H1 (cell line): ENCODE measurements at regions not wholly inside any gene's neighbourhood (a gene's known extent, or its start where the extent isn't known, plus 50 kb on each side); places are given as distances from the start of the nearest gene placed in this dataset.

Experiments
- CTCF ChIA-PET: fragments of 300-600 bp; sonication (Branson Sonifier 250); formaldehyde crosslinking; loops from one replicate; lab custom pipeline; 2021; ENCODE audit not compliant: partially characterized antibody; lab: Charles Lee
- POLR2A ChIA-PET: fragments of 300-600 bp; sonication (Branson Sonifier 250); formaldehyde crosslinking; loops from one replicate; lab custom pipeline; 2021; ENCODE audit warnings: inconsistent platforms; ENCODE audit not compliant: partially characterized antibody; lab: Charles Lee
- DNase-seq, 2 experiments: peaks; one replicate each; pipeline versions ENCODE4 v3.0.0 to v3.0.0-alpha.2; 2010 to 2022; ENCODE audit warnings: low spot score in 2 of 2, low read depth in 1 of 2, mixed read lengths in 1 of 2
- FAIRE-seq: peaks from 2 replicates; lab custom pipeline; 2011; peaks lifted over from hg19 to GRCh38; lab: Jason Lieb, UNC
- H2AFZ ChIP-seq: 2 replicates; pipeline ENCODE4 v1.8.1; 2012; ENCODE audit warnings: low read length, inconsistent platforms
- H2AK5ac ChIP-seq: 2 replicates; pipeline ENCODE4 v1.6.1; 2013; ENCODE audit warnings: low read depth, low read length
- H2BK120ac ChIP-seq: replicated peaks from 2 replicates; pipeline ENCODE3; 2013; ENCODE audit warnings: low read depth, low read length, inconsistent platforms
- H2BK12ac ChIP-seq: 2 replicates; pipeline ENCODE4 v1.6.1; 2013; ENCODE audit warnings: low read depth, low read length
- H2BK15ac ChIP-seq: 2 replicates; pipeline ENCODE4 v1.6.1; 2013; ENCODE audit warnings: low read length
- H2BK20ac ChIP-seq: 2 replicates; pipeline ENCODE4 v1.6.1; 2013; ENCODE audit warnings: low read length
- H2BK5ac ChIP-seq: 2 replicates; pipeline ENCODE4 v1.6.1; 2013; ENCODE audit warnings: low read depth, low read length
- H3K14ac ChIP-seq: 2 replicates; pipeline ENCODE4 v1.6.1; 2013; ENCODE audit warnings: inconsistent platforms; ENCODE audit not compliant: insufficient read length
- H3K18ac ChIP-seq: 2 replicates; pipeline ENCODE4 v1.6.1; 2013; ENCODE audit warnings: low read length; ENCODE audit errors: extremely low read depth
- H3K23ac ChIP-seq: 2 replicates; pipeline ENCODE4 v1.6.1; 2013; ENCODE audit warnings: inconsistent platforms; ENCODE audit not compliant: insufficient read length
- H3K23me2 ChIP-seq: 2 replicates; pipeline ENCODE4 v1.6.1; 2013; ENCODE audit warnings: low read depth, low read length
- H3K27ac ChIP-seq: 2 replicates; pipeline ENCODE4 v1.6.1; 2011; ENCODE audit warnings: low read depth, low read length, inconsistent platforms
- H3K27me3 ChIP-seq, 4 experiments: replicated peaks in 1 of 4; 1 replicate in 1 of 4; 2 replicates in 3 of 4; pipeline versions ENCODE4 v1.6.1 to v1.8.1; 2011 to 2013; ENCODE audit warnings: low read length in 3 of 4, mild to moderate bottlenecking in 3 of 4, inconsistent platforms in 2 of 4, mixed read lengths in 2 of 4, moderate library complexity in 1 of 4; ENCODE audit not compliant: control insufficient read depth in 3 of 4, insufficient read depth in 3 of 4; ENCODE audit errors: extremely low read depth in 1 of 4
- H3K36me3 ChIP-seq, 4 experiments: 2 replicates each; pipeline versions ENCODE4 v1.6.1 to v1.8.1; 2011 to 2013; ENCODE audit warnings: mild to moderate bottlenecking in 4 of 4, low read length in 3 of 4, moderate library complexity in 2 of 4, control low read depth in 1 of 4, inconsistent platforms in 1 of 4; ENCODE audit not compliant: insufficient read depth in 4 of 4, control insufficient read depth in 2 of 4
- H3K4ac ChIP-seq: replicated peaks from 2 replicates; pipeline ENCODE3; 2013; ENCODE audit warnings: low read length, low read depth, mixed read lengths, inconsistent platforms; ENCODE audit not compliant: insufficient read length
- H3K4me1 ChIP-seq, 4 experiments: replicated peaks in 1 of 4; 1 replicate in 1 of 4; 2 replicates in 3 of 4; pipeline versions ENCODE4 v1.6.1 to v1.8.1; 2011 to 2013; ENCODE audit warnings: low read length in 3 of 4, inconsistent platforms in 2 of 4, mixed read lengths in 1 of 4; ENCODE audit not compliant: insufficient read depth in 4 of 4, control insufficient read depth in 3 of 4
- H3K4me2 ChIP-seq, 2 experiments: 2 replicates each; pipeline versions ENCODE4 v1.6.1 to v1.8.1; 2011 to 2013; ENCODE audit warnings: low read depth in 2 of 2, low read length in 2 of 2, control low read depth in 1 of 2, inconsistent platforms in 1 of 2, mild to moderate bottlenecking in 1 of 2; ENCODE audit not compliant: insufficient read depth in 1 of 2
- H3K4me3 ChIP-seq, 4 experiments: fragments of 200-600, 300-600 bp in 1 of 4; sonication (generic), shearing (Covaris generic), sonication (Bioruptor Twin) in 1 of 4; 2 replicates each; pipeline versions ENCODE4 v1.5.1 to v1.8.1; 2011 to 2016; ENCODE audit warnings: low read length in 4 of 4, low read depth in 3 of 4, control low read depth in 2 of 4, inconsistent platforms in 2 of 4, mild to moderate bottlenecking in 2 of 4, mixed read lengths in 1 of 4, moderate library complexity in 1 of 4; ENCODE audit not compliant: insufficient read depth in 2 of 4; ENCODE audit errors: extremely low read depth in 1 of 4
- H3K56ac ChIP-seq: replicated peaks from 2 replicates; pipeline ENCODE3; 2013; ENCODE audit warnings: low read depth, mild to moderate bottlenecking, mixed read lengths, low read length, inconsistent platforms; ENCODE audit not compliant: insufficient read length
- H3K79me1 ChIP-seq: 2 replicates; pipeline ENCODE4 v1.6.1; 2013; ENCODE audit warnings: low read depth, low read length, control low read depth
- H3K79me2 ChIP-seq, 2 experiments: 2 replicates each; pipeline versions ENCODE4 v1.6.1 to v1.8.1; 2012 to 2013; ENCODE audit warnings: low read length in 2 of 2, mild to moderate bottlenecking in 2 of 2, inconsistent platforms in 1 of 2; ENCODE audit not compliant: insufficient read depth in 2 of 2, control insufficient read depth in 1 of 2
- H3K9ac ChIP-seq, 4 experiments: replicated peaks in 1 of 4; 1 replicate in 1 of 4; 2 replicates in 3 of 4; pipeline versions ENCODE4 v1.6.1 to v1.8.1; 2011 to 2013; ENCODE audit warnings: low read depth in 3 of 4, low read length in 3 of 4, control low read depth in 2 of 4, mild to moderate bottlenecking in 2 of 4, moderate library complexity in 2 of 4, inconsistent platforms in 1 of 4; ENCODE audit errors: extremely low read depth in 1 of 4
- H3K9me3 ChIP-seq, 2 experiments: 2 replicates each; pipeline versions ENCODE4 v1.6.1 to v1.8.1; 2012 to 2013; ENCODE audit warnings: mild to moderate bottlenecking in 2 of 2, moderate library complexity in 2 of 2, control low read depth in 1 of 2, inconsistent platforms in 1 of 2, low read depth in 1 of 2, low read length in 1 of 2, mixed read lengths in 1 of 2; ENCODE audit not compliant: insufficient read depth in 2 of 2
- H4K20me1 ChIP-seq, 2 experiments: replicated peaks in 1 of 2; 2 replicates each; pipeline versions ENCODE3 to v1.8.1; 2011 to 2013; ENCODE audit warnings: inconsistent platforms in 2 of 2, low read length in 2 of 2, mild to moderate bottlenecking in 1 of 2; ENCODE audit not compliant: insufficient read depth in 2 of 2, control insufficient read depth in 1 of 2
- H4K5ac ChIP-seq: 2 replicates; pipeline ENCODE4 v1.6.1; 2013; ENCODE audit warnings: low read length, low read depth, mixed read lengths, inconsistent platforms; ENCODE audit not compliant: insufficient read length
- H4K8ac ChIP-seq: 2 replicates; pipeline ENCODE4 v1.8.0; 2013; ENCODE audit warnings: mild to moderate bottlenecking, moderate library complexity, low read length, inconsistent platforms; ENCODE audit not compliant: insufficient read depth; ENCODE audit errors: extremely low read depth
- H4K91ac ChIP-seq: replicated peaks from 2 replicates; pipeline ENCODE3; 2013; ENCODE audit warnings: low read length, mixed read lengths, inconsistent platforms; ENCODE audit not compliant: insufficient read length
- EGR1 ChIP-seq: IDR thresholded peaks from 2 replicates; pipeline ENCODE4 v1.6.1; 2011; ENCODE audit warnings: low read depth, low read length, borderline replicate concordance
- JUN ChIP-seq: IDR thresholded peaks from 2 replicates; pipeline ENCODE4 v1.6.1; 2011; ENCODE audit warnings: low read depth, mild to moderate bottlenecking, improper control_type of control experiment, low read length
- WGBS, 2 experiments: shearing (Covaris generic) in 1 of 2; methylation state at CpG; one replicate each; pipeline versions ENCODE4 v1.1.6 to v1.1.7; 2013 to 2015; ENCODE audit warnings: low lambda C conversion rate in 2 of 2, mixed read lengths in 2 of 2, inconsistent platforms in 1 of 2, low coverage in 1 of 2, missing lambda C conversion rate in 1 of 2; ENCODE audit not compliant: insufficient replicate concordance in 2 of 2, insufficient coverage in 1 of 2, insufficient read length in 1 of 2; ENCODE audit errors: extremely low coverage in 1 of 2, missing lambda C conversion rate in 1 of 2; 5-methylcytosine and 5-hydroxymethylcytosine counted together

DNA sequence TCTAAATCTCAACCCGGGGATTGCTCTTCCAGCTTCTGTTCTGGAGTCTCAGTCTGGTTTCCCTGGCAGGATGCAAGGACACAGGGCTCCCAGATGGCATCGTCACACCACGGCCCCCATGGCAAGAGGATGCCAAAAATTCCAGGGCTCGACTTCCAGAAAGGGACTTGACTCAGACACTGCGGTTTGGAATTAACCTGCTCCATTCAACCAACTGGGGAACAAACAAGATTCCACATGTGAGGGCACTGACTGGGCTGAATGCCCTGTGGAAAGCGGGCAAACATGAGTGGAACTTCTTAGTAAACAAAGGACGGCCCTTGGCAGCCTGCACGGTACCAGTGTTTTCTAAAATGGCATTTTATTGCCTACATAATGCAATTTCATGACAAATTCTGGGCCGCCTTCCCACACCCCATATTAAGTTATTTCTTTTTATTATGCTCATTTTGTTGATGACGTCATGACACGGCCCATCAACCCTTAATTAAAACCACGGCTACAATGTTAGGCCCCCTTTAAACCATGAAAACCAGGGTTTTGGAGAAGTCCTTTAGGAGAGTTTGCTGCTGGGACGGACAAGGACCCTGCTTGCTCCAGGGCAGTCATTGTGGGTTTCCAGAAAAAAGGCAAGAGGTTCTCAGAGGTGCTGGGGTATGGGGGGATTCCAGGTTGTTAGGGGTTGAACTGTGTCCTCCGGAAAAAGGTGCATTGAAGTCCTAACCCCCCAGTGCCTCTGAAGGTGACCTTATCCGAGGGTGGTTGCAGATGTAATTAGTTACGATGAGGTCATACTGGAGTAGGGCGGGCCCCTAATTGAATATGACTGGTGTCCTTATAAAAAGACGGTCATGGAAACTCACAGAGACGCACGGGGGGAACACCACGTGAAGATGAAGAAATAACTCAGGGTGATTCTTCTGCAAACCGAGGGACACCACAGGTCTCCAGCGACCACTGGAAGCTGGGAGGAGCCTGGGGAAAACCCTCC, 205.6 kb downstream of the FOXL1 start:
- Histone ChIP-seq H2AK5ac (no peak overlapping the region), H3K27ac (no peak overlapping the region), H4K5ac (no peak overlapping the region), H2BK20ac (no peak overlapping the region), H3K27me3 (no peaks in the 10 kb centered on the region), H3K79me1 (no peaks in the 10 kb centered on the region; the same call in 1 of the 2 replicates), H3K23me2 (no peaks in the 10 kb centered on the region), H2AFZ (no peak overlapping the region), H4K91ac (no peak overlapping the region), H3K4ac (no peak overlapping the region), H2BK5ac (no peak overlapping the region), H2BK120ac (no peak overlapping the region), H2BK12ac (no peak overlapping the region), H3K18ac (no peak overlapping the region), H3K79me2 (no peaks in the 10 kb centered on the region), H3K4me1 (no peaks in the 10 kb centered on the region), H2BK15ac (no peak overlapping the region), H4K20me1 (no peaks in the 10 kb centered on the region), H3K4me3 (no peak overlapping the region), H3K14ac (no peak overlapping the region), H3K23ac (no peak overlapping the region), H3K56ac (no peak overlapping the region), H4K8ac (no peak overlapping the region), H3K36me3 (no peaks in the 10 kb centered on the region), H3K9ac (no peak overlapping the region), H3K4me2 (no peak overlapping the region), H3K9me3 (no peaks in the 10 kb centered on the region)
- DNase-seq (no peak), FAIRE-seq (no peak)
- CTCF ChIA-PET: interaction anchor here (0.7 to 0.9 kb wide), 2 partner anchors 50 to 277 kb away, joined by 3 read pairs; no protein-coding TSS in a partner anchor
- WGBS, 2 experiments: 88% methylated on average over 21 of the region's 23 CpGs; no CpG with 5 or more reads in 1 of the 2 experiments
- POLR2A ChIA-PET: no interaction called here
- TF ChIP-seq EGR1 (no peak), JUN (no peak)
